Stimulated activated naive B cell treated with anti-CD40 and anti-IgM and Interleukin-4, amounts not matched to agents 10 μg/mL and 1 μg/mL and 100 μg/mL, for 72 hours (primary cell): ENCODE measurements at regions not wholly inside any gene's neighbourhood (a gene's known extent, or its start where the extent isn't known, plus 50 kb on each side); places are given as distances from the start of the nearest gene placed in this dataset.

Experiments used
- ATAC-seq, 2 donors: fragments of 150-1000 bp; cut with Tn5 transposase; replicated peaks; 2 replicates each; pipeline ENCODE4 v1.10.0; 2021; ENCODE audit warnings: moderate library complexity in 1 of 2
- DNase-seq: peaks from one replicate; pipeline ENCODE4 v3.0.0; 2021
- H3K27ac Mint-ChIP-seq: one replicate; pipeline ENCODE4 v1.8.0; 2022; ENCODE audit warnings: mild to moderate bottlenecking, mixed read lengths
- H3K27me3 Mint-ChIP-seq, 2 donors: one replicate each; pipeline ENCODE4 v1.8.0; 2022; ENCODE audit warnings: mixed read lengths in 2 of 2
- H3K36me3 Mint-ChIP-seq, 2 donors: one replicate each; pipeline ENCODE4 v1.8.0; 2022; ENCODE audit warnings: mixed read lengths in 2 of 2, mild to moderate bottlenecking in 1 of 2
- H3K4me1 Mint-ChIP-seq, 2 donors: one replicate each; pipeline ENCODE4 v1.8.0; 2022; ENCODE audit warnings: mixed read lengths in 2 of 2, mild to moderate bottlenecking in 1 of 2
- H3K4me3 Mint-ChIP-seq, 2 donors: one replicate each; pipeline ENCODE4 v1.8.0; 2022; ENCODE audit warnings: mild to moderate bottlenecking in 2 of 2, mixed read lengths in 2 of 2, moderate library complexity in 1 of 2
- H3K9me3 Mint-ChIP-seq, 2 donors: one replicate each; pipeline ENCODE4 v1.8.0; 2022; ENCODE audit warnings: mixed read lengths in 2 of 2, mild to moderate bottlenecking in 1 of 2

- Mint-ChIP-seq H3K36me3 (peaks cover 0 to 2% of the 10 kb centered on the region in 2 donors), H3K4me3 (no peak overlapping the region), H3K9me3 (peaks cover 5 to 7% of the 10 kb centered on the region in 2 donors), H3K27ac (no peak overlapping the region), H3K27me3 (no peaks in the 10 kb centered on the region), H3K4me1 (no peaks in the 10 kb centered on the region)
- DNase-seq (no peak), ATAC-seq (no peak)
Observed at GRCh38 chr1:76786222-76786621, 81.1 kb upstream of the ST6GALNAC5 start.

- DNase-seq (no peak), ATAC-seq (no peak)
- H3K4me1 Mint-ChIP-seq, result no peaks in the 10 kb centered on the region
- no peaks in the 10 kb centered on the region for H3K36me3 Mint-ChIP-seq
- H3K9me3 Mint-ChIP-seq, result no peaks in the 10 kb centered on the region
- H3K27me3 Mint-ChIP-seq, result peaks cover 6 to 7% of the 10 kb centered on the region in 2 donors
- no peak overlapping the region for H3K4me3 Mint-ChIP-seq
- no peak overlapping the region for H3K27ac Mint-ChIP-seq
Observed at GRCh38 chr1:76793594-76793993, 73.7 kb upstream of the ST6GALNAC5 start.

GRCh38 chr1:76799700-76800099 lies 67.6 kb upstream of the ST6GALNAC5 start:
- no peak overlapping the region for H3K4me3 Mint-ChIP-seq
- ATAC-seq (no peak), DNase-seq (no peak)
- no peaks in the 10 kb centered on the region for H3K27me3 Mint-ChIP-seq
- no peaks in the 10 kb centered on the region for H3K36me3 Mint-ChIP-seq
- H3K27ac Mint-ChIP-seq, result no peak overlapping the region
- H3K4me1 Mint-ChIP-seq, result no peaks in the 10 kb centered on the region
- H3K9me3 Mint-ChIP-seq, result no peaks in the 10 kb centered on the region

- Mint-ChIP-seq H3K4me3 (no peak overlapping the region), H3K36me3 (no peaks in the 10 kb centered on the region), H3K27me3 (no peaks in the 10 kb centered on the region), H3K9me3 (no peaks in the 10 kb centered on the region), H3K4me1 (no peaks in the 10 kb centered on the region), H3K27ac (no peak overlapping the region)
- no peak for DNase-seq
- ATAC-seq, result no peak
Observed at GRCh38 chr1:76802094-76802493, 65.2 kb upstream of the ST6GALNAC5 start.

GRCh38 chr1:76807543-76808260 lies 59.6 kb upstream of the ST6GALNAC5 start:
- ATAC-seq (no peak), DNase-seq (no peak)
- H3K27ac Mint-ChIP-seq, result no peak overlapping the region
- H3K27me3 Mint-ChIP-seq, result no peaks in the 10 kb centered on the region
- no peaks in the 10 kb centered on the region for H3K4me1 Mint-ChIP-seq
- no peaks in the 10 kb centered on the region for H3K9me3 Mint-ChIP-seq
- H3K36me3 Mint-ChIP-seq, result no peaks in the 10 kb centered on the region
- H3K4me3 Mint-ChIP-seq, result no peak overlapping the region
